ENCODE measurements at regions not wholly inside any gene's neighbourhood (a gene's known extent, or its start where the extent isn't known, plus 50 kb on each side); places are given as distances from the start of the nearest gene placed in this dataset.

DNA sequence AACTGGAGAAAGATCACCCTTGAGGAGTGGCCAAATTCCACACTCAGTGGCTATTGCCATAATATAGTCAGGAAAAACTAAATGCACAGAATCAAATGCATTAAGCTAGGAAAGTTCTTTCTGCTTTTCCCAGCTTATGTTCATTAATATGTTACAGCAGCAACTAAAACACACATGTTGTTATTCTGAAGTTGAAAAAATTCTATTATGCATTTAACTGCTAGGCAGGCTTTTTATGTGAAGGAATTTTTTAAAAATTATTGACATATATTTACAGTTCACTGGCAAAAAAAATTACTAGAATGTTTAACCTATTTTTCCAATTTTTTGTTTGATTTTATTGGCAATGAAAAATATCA, 135.2 kb upstream of the IL12A start:
- TF ChIP-seq, protein P1, sequence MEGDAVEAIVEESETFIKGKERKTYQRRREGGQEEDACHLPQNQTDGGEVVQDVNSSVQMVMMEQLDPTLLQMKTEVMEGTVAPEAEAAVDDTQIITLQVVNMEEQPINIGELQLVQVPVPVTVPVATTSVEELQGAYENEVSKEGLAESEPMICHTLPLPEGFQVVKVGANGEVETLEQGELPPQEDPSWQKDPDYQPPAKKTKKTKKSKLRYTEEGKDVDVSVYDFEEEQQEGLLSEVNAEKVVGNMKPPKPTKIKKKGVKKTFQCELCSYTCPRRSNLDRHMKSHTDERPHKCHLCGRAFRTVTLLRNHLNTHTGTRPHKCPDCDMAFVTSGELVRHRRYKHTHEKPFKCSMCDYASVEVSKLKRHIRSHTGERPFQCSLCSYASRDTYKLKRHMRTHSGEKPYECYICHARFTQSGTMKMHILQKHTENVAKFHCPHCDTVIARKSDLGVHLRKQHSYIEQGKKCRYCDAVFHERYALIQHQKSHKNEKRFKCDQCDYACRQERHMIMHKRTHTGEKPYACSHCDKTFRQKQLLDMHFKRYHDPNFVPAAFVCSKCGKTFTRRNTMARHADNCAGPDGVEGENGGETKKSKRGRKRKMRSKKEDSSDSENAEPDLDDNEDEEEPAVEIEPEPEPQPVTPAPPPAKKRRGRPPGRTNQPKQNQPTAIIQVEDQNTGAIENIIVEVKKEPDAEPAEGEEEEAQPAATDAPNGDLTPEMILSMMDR (IDR thresholded peaks at IDR 0.05; ENCODE audit: poor library complexity): no peak
- TF ChIP-seq EZH2 (IDR thresholded peaks at IDR 0.05; ENCODE audit: borderline replicate concordance) (no peak), EZH2phosphoT487 (IDR thresholded peaks at IDR 0.05; ENCODE audit: low read depth, severe bottlenecking, unreplicated experiment) (no peak)

All from hepatocyte (in vitro differentiated cells).